ENCODE measurements at regions not wholly inside any gene's neighbourhood (a gene's known extent, or its start where the extent isn't known, plus 50 kb on each side); places are given as distances from the start of the nearest gene placed in this dataset.
"Not testable (repeated sequence)": the region's sequence is repeated elsewhere in the genome, so short reads cannot be mapped to it uniquely, and the experiment has no call there.

GRCh38 chr5:173677125-173677672 lies 60.7 kb upstream of the BOD1 start:
- Mint-ChIP-seq H3K4me3 (no peak overlapping the region), H3K4me1 (peaks cover 0 to 7% (median 0%) of the 10 kb centered on the region in 4 donors), H3K27ac (no peak overlapping the region), H3K36me3 (peaks cover 0 to 39% (median 2%) of the 10 kb centered on the region in 3 donors), H3K9me3 (peaks cover 0 to 32% (median 8%) of the 10 kb centered on the region in 9 donors), H3K27me3 (peaks cover 0 to 17% (median 11%) of the 10 kb centered on the region in 5 donors)
- DNase-seq: no peak
- ATAC-seq: no peak
- POLR2A ChIA-PET: no interaction called here

DNA sequence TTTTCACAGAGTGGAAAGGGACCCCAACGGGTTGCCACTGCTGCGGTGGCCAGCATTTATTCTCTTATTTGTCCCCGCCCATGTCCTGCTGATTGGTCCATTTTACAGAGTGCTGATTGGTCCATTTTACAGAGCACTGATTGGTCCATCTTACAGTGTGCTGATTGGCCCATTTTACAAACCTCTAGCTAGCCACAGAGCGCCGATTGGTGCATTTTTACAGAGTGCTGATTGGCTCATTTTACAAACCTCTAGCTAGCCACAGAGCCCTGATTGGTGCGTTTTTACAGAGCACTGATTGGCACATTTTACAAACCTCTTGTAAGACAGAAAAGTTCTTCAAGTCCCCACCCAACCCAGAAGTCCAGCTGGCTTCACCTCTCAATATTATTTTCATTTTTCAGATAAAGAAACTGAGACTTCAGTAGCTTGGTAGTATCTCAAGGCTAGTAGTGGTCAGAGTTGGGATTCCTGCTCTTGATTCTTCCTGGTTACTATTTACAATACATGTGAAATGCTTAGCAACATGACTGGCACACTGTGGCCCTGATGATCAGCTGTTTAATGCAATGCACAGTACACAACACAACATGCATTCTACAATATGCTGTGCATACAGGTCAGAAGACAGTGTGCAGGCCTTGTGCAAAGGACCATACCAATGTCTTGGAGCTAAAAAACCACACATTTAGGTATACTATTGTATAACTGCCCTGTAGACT lies 63.6 kb upstream of the BOD1 start:
- Mint-ChIP-seq H3K9me3 (peaks cover 0 to 21% (median 6%) of the 10 kb centered on the region in 9 donors), H3K27ac (no peak overlapping the region), H3K4me3 (no peak overlapping the region), H3K4me1 (peaks cover 0 to 7% (median 0%) of the 10 kb centered on the region in 4 donors), H3K27me3 (peaks cover 0 to 13% (median 6%) of the 10 kb centered on the region in 5 donors), H3K36me3 (peaks cover 0 to 26% (median 0%) of the 10 kb centered on the region in 3 donors)
- POLR2A ChIA-PET: no interaction called here
- ATAC-seq (no peak), DNase-seq (no peak)

DNA sequence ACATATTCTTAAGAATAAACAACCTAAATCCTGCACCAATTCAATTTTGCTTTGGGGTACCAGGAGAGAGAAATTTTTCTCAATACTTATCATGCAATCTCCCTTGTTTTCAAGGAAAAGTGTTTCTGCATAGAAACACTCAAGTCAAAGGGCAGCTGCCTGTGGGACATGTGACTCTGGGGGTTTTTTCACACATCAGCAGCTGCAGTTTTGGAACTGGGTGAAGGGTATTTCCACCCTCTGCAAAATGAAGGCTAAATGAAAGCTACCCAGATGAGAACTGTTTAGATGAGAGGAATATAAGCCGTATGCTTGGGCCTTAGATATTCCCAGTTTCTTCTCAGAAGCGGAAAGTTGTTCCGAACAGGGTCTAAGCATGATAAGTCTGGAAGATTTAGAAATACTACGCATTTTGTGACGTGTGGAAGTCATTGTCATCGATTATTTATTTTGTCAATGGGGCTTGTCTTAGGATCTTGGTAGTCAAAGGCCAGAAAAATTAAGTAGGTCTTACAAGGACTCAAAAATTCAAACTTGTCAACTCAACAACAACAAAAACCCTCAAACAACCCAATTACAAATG lies 64.3 kb upstream of the BOD1 start:
- no peak overlapping the region for H3K4me3 Mint-ChIP-seq
- peaks cover 0 to 17% (median 6%) of the 10 kb centered on the region in 9 donors for H3K9me3 Mint-ChIP-seq
- H3K27me3 Mint-ChIP-seq: peaks cover 0 to 10% (median 6%) of the 10 kb centered on the region in 5 donors
- POLR2A ChIA-PET: no interaction called here
- H3K27ac Mint-ChIP-seq: no peak overlapping the region
- DNase-seq: no peak
- H3K36me3 Mint-ChIP-seq: peaks cover 0 to 19% (median 0%) of the 10 kb centered on the region in 3 donors
- peaks cover 0 to 7% (median 0%) of the 10 kb centered on the region in 4 donors for H3K4me1 Mint-ChIP-seq
- ATAC-seq: no peak

GRCh38 chr5:173682313-173682712 lies 65.9 kb upstream of the BOD1 start:
- Mint-ChIP-seq H3K4me3 (no peak overlapping the region), H3K27ac (no peak overlapping the region), H3K4me1 (peaks cover 0 to 7% (median 0%) of the 10 kb centered on the region in 4 donors), H3K27me3 (peaks cover 0 to 6% (median 5%) of the 10 kb centered on the region in 5 donors), H3K36me3 (peaks cover 0 to 10% (median 0%) of the 10 kb centered on the region in 3 donors), H3K9me3 (peaks cover 0 to 5% (median 2%) of the 10 kb centered on the region in 9 donors)
- no peak for DNase-seq
- POLR2A ChIA-PET: no interaction called here
- ATAC-seq: no peak

DNA sequence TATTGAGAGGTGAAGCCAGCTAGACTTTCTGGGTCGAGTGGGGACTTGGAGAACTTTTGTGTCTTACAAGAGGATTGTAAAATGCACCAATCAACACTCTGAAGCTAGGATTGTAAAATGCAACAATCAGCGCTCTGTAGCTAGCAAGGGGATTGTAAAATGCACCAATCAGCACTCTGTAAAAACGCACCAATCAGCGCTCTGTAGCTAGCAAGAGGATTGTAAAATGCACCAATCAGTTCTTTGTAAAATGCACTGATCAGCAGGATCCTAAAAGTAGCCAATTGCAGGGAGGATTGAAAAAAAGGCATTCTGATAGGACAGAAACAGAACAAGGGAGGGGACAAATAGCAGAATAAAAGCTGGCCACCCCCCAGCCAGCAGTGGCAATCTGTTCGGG lies 68.1 kb upstream of the BOD1 start:
- H3K36me3 Mint-ChIP-seq, POLR2A ChIA-PET, H3K4me3 Mint-ChIP-seq, DNase-seq, H3K9me3 Mint-ChIP-seq, H3K27ac Mint-ChIP-seq, H3K27me3 Mint-ChIP-seq, ATAC-seq: not testable (repeated sequence)
- peaks cover 0 to 21% (median 1%) of the 10 kb centered on the region in 4 donors for H3K4me1 Mint-ChIP-seq

GRCh38 chr5:173686950-173687349 lies 70.5 kb upstream of the BOD1 start:
- Mint-ChIP-seq H3K4me1 (peaks cover 2 to 24% (median 8%) of the 10 kb centered on the region in 4 donors), H3K27me3 (no peaks in the 10 kb centered on the region), H3K9me3 (peaks cover 0 to 3% (median 0%) of the 10 kb centered on the region in 9 donors), H3K27ac (no peak overlapping the region), H3K36me3 (no peaks in the 10 kb centered on the region), H3K4me3 (no peak overlapping the region)
- ATAC-seq (no peak), DNase-seq (no peak)
- POLR2A ChIA-PET: no interaction called here

GRCh38 chr5:173688703-173689102 lies 72.3 kb upstream of the BOD1 start:
- Mint-ChIP-seq H3K27ac (peak overlapping the region in 1 of 10 donors; percentile 19), H3K4me3 (peak overlapping the region in 2 of 10 donors; percentile 2 to 11), H3K27me3 (no peaks in the 10 kb centered on the region), H3K9me3 (peaks cover 0 to 3% (median 0%) of the 10 kb centered on the region in 9 donors), H3K4me1 (peaks cover 2 to 24% (median 8%) of the 10 kb centered on the region in 4 donors), H3K36me3 (no peaks in the 10 kb centered on the region)
- no peak for DNase-seq
- POLR2A ChIA-PET: no interaction called here
- no peak for ATAC-seq

- no peak for DNase-seq
- Mint-ChIP-seq H3K27me3 (no peaks in the 10 kb centered on the region), H3K27ac (peak overlapping the region in 3 of 10 donors; percentile 38 to 75 (median 57)), H3K4me3 (peak overlapping the region in 3 of 10 donors; percentile 22 to 61 (median 30)), H3K36me3 (no peaks in the 10 kb centered on the region), H3K9me3 (peaks cover 0 to 3% (median 0%) of the 10 kb centered on the region in 9 donors), H3K4me1 (peaks cover 2 to 24% (median 8%) of the 10 kb centered on the region in 4 donors)
- POLR2A ChIA-PET: no interaction called here
- ATAC-seq: no peak
Observed at GRCh38 chr5:173689171-173689736, 72.8 kb upstream of the BOD1 start.

GRCh38 chr5:173689737-173690360 lies 73.4 kb upstream of the BOD1 start:
- Mint-ChIP-seq H3K36me3 (no peaks in the 10 kb centered on the region), H3K27me3 (no peaks in the 10 kb centered on the region), H3K4me1 (peaks cover 2 to 24% (median 8%) of the 10 kb centered on the region in 4 donors), H3K9me3 (peaks cover 0 to 3% (median 0%) of the 10 kb centered on the region in 9 donors), H3K27ac (peak overlapping the region in 8 of 10 donors; percentile 38 to 88 (median 64)), H3K4me3 (peak overlapping the region in 7 of 10 donors; percentile 11 to 61 (median 30))
- peak in 1 of 10 donors; percentile 9 for DNase-seq
- POLR2A ChIA-PET: no interaction called here
- peak in 1 of 2 donors; percentile 60 for ATAC-seq

- POLR2A ChIA-PET: no interaction called here
- Mint-ChIP-seq H3K4me1 (peaks cover 2 to 24% (median 9%) of the 10 kb centered on the region in 4 donors), H3K27me3 (peaks cover 0 to 1% (median 0%) of the 10 kb centered on the region in 5 donors), H3K36me3 (no peaks in the 10 kb centered on the region), H3K9me3 (no peaks in the 10 kb centered on the region), H3K27ac (peak overlapping the region in 1 of 10 donors; percentile 69), H3K4me3 (no peak overlapping the region)
- DNase-seq (no peak), ATAC-seq (no peak)
Observed at GRCh38 chr5:173691931-173692330, 75.5 kb upstream of the BOD1 start.

DNA sequence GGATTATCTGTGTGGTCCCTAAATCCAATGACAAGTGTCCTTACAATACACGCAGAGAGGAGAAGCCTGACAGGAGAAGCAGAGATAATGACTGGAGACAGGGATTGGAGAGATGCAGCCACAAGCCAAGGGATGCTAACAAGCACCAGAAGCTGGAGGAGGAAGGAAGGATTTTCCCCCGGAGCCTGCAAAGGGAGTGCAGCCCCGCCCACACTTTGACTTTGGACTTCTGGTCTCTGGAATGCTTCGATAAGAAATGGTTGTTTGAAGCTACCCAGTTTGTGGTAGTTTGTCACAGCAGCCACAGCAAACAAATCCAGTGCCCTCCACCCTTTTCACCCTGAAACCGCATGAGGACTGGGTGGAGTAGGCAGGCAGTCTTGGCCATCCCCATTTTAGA lies 77.2 kb upstream of the BOD1 start:
- Mint-ChIP-seq H3K4me3 (no peak overlapping the region), H3K27me3 (peaks cover 0 to 1% (median 0%) of the 10 kb centered on the region in 5 donors), H3K4me1 (peaks cover 6 to 31% (median 20%) of the 10 kb centered on the region in 4 donors), H3K9me3 (no peaks in the 10 kb centered on the region), H3K27ac (no peak overlapping the region), H3K36me3 (no peaks in the 10 kb centered on the region)
- POLR2A ChIA-PET: no interaction called here
- no peak for DNase-seq
- no peak for ATAC-seq

DNA sequence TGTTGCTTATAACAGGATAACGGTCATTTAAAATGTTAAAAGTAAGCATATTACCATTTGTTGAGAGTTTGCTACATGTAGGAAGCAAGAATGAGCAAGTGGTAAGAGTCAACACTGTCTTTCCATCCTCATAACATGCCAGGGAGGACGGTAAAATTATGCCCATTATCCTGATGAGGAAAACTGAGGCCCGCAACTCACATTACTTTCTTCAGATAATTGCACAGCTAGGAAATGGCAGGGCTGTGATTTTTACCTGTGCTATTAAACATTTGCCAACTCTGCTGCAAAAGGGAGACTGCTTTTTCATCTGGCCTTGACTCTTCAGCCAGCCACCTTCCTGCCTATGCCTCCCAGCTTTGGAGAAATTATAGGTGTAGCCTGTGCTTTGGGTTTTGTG lies 79.8 kb upstream of the BOD1 start:
- no peak for ATAC-seq
- H3K4me1 Mint-ChIP-seq: peaks cover 6 to 18% (median 14%) of the 10 kb centered on the region in 4 donors
- no peaks in the 10 kb centered on the region for H3K36me3 Mint-ChIP-seq

More for the DNA sequence above, 79.8 kb upstream of the BOD1 start:
- POLR2A ChIA-PET: no interaction called here
- Mint-ChIP-seq H3K9me3 (no peaks in the 10 kb centered on the region), H3K27me3 (peaks cover 0 to 1% (median 0%) of the 10 kb centered on the region in 5 donors), H3K27ac (no peak overlapping the region), H3K4me3 (no peak overlapping the region)
- DNase-seq: no peak

Measured in naive thymus-derived CD8-positive, alpha-beta T cell (primary cell).